Suppressor macrophage (primary cell): ENCODE measurements at regions not wholly inside any gene's neighbourhood (a gene's known extent, or its start where the extent isn't known, plus 50 kb on each side); places are given as distances from the start of the nearest gene placed in this dataset.

Source experiments
- DNase-seq, 4 experiments: peaks; one replicate each; pipeline ENCODE4 v3.0.0-alpha.2; 2020 to 2022

GRCh38 chr2:114134146-114134545, 244.3 kb downstream of the ACTR3 start:
- DNase-seq = no peak

GRCh38 chr2:114139542-114139941, 249.7 kb downstream of the ACTR3 start:
- no peak for DNase-seq

DNA sequence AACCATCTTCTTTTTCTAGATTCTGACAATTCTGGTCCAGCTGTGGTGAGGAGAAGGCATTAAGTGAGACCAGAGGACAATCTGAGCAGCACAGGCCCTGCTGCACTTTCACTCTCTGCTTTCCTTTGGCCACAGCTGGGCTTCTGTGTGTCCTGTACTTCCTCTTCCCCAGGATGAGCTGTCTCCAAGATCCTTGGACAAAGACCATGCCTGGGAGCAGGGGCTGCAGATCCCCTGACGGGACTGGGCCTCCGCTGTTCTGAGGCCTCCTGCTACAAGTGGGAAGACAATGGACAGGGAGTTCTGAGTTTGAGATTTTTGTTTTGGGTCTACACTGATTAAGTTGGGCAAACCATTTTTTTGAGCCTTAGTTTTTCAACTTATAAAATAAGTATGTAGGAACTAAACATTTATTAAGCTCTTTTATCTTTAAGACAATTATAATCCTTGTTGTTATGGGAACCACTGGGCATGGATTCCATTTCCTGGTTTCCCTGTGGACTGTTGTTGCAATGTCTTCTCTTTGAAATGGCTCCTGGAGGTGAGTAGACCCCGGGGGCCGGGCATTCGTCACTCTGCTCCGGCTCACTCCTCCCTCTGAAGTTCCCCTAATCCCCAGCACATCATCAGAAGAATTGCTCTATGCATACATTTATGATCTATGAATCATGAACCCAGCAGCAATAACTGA, 266.6 kb downstream of the ACTR3 start:
- DNase-seq = no peak

DNA sequence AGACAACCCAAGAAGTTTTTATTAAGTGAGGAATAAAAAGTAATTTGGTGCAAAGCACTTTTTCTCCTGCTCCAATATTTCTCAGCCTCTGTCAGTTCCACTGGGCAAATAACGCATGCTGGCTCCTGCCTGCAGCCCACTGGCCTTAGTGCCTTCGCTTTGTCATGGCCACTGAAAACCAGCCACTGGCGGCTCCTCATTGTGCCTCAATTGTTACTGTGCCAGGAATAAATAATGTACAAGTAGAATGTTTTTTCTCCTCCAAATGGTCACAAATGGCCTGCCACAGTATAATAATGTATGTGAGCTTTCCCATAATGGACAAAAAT, 267.1 kb downstream of the ACTR3 start:
- DNase-seq = no peak

GRCh38 chr2:114160263-114160981, 270.5 kb downstream of the ACTR3 start:
- no peak for DNase-seq

DNA sequence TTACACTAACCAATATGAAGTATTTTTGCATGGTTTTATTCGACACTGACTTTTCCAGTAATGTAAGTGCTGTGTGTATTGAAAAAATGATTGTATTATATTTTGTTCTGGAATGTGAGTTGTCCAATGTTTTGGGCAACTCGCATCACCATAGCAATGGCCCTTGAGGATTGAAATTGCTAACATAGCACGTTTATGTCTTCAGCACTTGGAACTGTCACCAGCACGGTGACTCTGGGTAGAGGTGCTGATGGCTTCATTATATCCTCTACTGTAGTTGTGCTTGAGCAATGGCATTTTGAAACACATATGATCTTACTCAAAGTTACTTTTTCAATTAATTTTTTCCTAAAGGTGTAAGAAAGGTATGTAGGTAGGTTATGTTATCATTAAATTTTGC, 271.5 kb downstream of the ACTR3 start:
- no peak for DNase-seq

DNA sequence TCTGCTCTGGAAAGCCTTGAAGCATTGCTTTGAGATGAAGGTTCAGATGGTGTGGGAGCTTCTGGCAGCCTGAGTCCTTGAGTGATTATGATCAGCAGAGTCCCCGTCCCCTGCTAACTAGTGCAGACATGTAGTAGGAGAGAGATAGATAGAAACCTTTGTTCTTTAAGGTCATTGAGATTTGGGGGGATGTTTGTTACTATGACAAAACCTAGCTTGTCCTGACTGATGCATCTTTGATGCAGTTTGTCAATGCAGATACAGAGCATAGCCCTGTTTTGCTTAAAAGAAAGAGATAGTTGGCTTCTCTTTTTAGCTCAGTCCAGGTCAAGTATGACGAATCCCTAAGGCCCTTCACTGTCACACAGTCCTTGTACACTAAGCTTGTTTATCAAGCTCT, 274.6 kb upstream of the DPP10 start:
- no peak for DNase-seq

DNA sequence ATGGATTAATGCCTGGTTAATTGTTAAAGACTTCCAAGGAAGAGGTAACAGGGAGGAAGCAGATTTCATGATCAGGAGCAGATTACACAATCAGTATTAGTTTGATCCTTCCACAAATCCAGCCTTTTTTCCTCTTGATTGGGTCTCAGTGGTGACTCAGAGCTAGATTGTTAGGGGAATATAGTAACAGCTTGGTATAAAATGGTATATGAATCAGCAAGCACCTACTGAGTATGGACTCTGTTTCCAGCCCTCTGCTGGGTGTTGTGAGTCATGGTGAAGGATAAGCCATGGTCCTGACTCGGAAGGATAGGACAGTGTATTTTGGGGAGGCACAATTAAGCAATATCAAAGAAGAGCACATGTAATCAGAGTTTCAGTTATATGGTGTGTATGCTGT, 272.4 kb upstream of the DPP10 start:
- no peak for DNase-seq

DNA sequence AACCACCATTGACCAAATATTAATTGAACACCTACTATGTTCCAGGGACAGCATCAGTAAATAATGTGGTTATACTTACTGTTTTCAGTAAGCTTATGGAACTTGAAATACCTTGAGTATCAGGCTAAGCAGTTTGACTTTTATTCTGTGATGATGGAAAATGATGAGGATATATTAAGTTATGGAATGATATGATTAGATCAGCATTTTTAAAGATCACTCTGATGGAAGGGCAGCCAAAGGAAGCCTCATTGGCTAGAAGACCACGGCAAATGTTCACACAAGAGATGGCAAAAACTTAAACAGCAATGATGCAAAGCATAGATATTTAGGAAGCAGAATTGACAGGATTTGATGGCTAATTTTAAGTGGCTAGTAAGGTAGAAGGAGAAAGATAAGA, 266.9 kb upstream of the DPP10 start:
- no peak for DNase-seq

GRCh38 chr2:114185501-114185900, 256.9 kb upstream of the DPP10 start:
- DNase-seq = no peak

DNA sequence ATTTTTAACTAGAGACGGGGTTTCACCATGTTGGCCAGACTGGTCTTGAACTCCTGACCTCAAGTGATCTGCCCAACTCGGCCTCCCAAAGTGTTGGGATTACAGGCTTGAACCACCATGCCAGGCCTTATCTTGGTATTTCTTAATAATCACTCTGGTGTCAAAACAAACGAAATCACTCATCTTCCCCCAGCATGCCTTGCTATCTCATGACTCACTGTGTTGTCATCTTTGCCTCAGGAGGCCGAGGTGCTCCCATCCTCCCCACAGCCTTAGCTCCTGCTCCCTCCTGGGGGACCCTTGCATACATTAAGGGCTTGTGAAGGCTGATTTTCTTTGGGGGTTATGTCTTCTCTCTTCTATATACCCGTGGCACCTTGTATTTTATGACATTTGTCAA, 250.1 kb upstream of the DPP10 start:
- no peak for DNase-seq

DNA sequence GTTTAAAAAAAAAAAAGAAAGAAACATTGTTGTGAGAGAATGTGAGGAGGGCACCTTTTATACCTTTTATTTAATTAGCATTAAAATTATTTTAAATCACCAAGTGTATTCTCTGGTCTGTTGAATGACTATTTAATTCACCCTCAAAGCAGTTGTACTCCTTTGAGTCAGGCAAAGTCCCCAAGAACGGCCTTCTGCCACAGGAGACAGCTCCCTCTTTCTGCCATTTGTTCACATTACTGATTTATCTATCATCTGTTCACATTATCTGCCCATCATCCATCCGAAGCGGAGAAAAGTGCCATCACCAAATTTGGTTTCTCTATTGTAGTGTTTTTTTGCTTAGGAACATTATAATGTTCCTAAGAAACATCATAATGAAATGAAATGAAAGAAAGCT, 240.7 kb upstream of the DPP10 start:
- DNase-seq = no peak

GRCh38 chr2:114203679-114204078, 238.8 kb upstream of the DPP10 start:
- no peak for DNase-seq

GRCh38 chr2:114213808-114214207, 228.6 kb upstream of the DPP10 start:
- DNase-seq = no peak

DNA sequence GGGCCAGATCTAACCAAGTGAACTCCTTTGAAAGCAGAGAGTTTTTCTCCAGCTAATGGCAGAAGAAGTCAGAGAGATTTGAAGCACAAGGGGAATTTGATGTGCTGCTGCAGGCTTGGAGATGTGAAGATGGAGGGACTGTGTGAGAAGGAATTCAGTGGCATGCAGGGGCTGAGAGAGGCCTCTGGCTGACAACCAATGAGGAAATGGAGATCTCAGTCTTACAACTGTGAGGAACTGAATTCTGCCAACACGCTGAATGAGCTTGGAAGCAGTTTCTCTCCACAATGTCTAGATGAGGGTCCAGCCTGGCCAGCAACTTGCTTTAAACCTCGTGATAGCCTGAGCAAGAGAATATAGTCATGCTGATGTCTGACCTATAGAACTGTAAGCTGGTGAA, 224.1 kb upstream of the DPP10 start:
- DNase-seq = no peak

DNA sequence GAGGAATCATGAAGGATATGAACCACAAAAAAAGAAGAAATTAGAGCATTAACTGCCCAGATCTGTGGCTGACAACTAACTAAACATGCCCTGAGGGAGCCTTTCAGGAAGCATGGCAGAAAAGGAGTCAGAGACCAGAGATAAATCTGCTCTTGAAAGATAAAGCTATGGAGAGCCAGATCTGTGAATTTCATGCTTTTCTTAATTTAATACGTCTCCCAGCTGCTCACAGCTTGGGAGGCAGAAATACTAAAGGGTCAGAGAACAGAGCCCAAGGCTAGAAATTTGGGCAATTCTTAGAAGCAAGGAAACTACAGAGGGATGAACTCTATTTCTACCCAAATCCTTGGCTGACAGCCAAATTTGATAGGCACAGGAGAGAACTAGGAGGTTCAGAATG, 223.0 kb upstream of the DPP10 start:
- no peak for DNase-seq

DNA sequence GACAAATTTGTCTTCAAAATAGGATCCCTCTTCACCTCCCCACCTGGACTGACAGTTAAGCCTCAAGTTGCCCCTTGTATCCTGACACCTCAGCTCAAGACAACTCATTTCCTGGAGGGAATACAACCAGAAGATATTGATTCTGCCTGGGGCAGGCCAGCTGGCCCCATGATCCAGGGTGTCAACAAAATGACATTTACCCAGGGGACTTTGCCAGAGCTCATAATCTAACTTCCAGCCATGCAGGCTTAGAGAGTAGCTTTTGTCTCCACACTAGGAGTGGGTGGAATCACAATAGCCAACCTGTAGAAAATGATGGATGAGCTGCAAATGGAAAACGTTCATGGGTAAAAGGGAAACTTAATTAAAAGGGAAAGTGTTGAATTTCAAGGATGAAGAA, 220.1 kb upstream of the DPP10 start:
- no peak for DNase-seq

DNA sequence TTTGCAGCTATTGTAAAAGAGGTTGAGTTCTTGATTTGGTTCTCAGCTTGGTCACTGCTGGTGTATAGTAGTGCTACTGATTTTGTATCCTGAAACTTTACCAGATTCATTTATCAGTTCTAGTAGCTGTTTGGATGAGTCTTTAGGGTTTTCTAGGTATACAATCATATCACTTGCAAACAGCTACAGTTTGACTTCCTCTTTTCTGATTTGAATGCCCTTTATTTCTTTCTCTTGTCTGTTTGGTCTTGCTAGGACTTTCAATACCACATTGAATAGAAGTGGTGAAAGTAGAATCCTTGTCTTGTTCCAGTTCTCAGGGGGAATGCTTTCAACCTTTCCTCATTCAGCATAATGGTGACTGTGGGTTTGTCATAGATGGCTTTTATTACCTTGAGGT, 210.5 kb upstream of the DPP10 start:
- no peak for DNase-seq

DNA sequence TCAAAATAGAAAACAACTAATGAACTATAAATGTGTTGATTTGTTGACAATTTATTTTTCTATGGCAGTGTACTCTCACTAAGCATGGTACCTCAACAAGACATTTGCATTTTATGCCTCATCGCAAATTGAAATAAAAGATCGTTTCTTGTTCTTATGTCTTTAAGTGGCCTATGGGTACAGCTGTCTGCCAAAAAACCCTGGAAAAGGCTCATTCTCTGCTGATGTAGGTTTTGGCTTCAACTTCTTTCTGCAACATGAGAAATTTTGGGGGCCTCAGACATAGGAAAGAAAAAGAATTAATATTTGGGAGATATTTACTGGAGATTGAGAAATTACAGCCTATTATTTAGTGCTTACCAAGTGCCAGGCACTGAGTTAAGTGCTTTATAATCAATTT, 205.1 kb upstream of the DPP10 start:
- no peak for DNase-seq

DNA sequence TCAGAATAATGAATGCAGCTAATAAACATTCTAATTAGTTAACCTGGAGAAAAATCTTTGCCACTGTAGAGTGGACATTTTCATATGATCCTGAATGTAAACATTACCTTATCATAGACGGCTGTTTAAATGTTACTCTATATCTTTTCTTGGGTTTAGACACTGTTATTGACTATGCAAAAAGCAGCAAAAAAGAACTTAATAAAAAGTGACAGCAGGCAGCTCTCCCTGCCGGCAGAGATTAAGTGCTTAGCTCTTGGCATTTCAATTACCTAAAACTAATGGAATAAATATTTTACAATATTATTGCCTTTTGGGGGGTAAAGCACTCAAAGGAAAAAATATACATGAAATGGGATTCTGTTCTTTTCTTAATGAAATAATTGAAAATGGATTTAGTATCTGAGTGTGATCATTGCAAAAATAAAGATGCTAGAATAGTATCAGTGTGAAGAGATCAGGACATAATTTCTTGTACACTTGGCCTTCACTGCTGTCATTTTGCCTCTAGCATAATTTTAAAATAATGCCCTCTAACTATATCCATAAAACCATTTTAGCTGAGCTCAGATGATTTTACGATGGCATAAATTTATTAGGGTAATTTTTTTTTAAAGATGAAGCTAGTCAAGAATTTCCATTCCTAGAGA, 203.4 kb upstream of the DPP10 start:
- DNase-seq = no peak

GRCh38 chr2:114248648-114249047, 193.8 kb upstream of the DPP10 start:
- no peak for DNase-seq

DNA sequence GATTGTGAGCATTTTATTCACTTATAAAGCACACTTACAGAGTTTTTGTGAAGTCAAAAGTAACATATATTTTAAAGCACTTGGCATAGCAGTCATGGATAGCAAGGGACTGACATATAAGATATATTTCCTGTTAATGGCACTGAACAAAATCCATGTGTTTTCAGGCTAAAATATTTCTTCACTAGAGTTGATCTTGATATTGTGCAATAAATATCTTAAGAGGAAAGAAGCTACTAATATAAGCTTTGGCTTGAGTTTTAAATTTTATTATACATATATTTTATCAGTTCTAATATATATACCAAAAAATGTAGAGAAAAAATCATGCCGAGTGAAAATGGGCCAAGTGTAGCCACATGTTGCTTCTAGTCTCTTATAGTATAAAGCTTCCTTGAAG, 189.7 kb upstream of the DPP10 start:
- DNase-seq = no peak

GRCh38 chr2:114254875-114255274, 187.6 kb upstream of the DPP10 start:
- DNase-seq = no peak

DNA sequence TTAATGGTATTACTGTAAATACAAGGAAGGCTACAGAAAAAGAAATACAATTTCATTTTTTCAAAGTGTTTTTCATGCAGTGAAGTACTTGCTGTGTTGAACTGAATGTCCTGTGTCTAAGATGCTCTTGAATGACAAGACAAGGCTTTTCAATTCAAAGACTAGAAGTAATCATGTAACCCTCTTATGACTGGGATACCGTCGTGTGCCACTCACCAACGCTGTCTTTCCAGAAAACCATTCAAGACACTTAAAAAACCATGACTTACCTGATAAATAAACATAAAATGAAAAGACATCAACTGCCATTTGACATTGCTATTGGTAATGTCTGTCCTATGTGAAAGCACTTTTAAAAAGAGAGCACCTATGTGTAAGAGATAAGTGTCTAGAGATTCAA, 183.1 kb upstream of the DPP10 start:
- no peak for DNase-seq
